IMR-90 (cell line): ENCODE measurements at regions not wholly inside any gene's neighbourhood (a gene's known extent, or its start where the extent isn't known, plus 50 kb on each side); places are given as distances from the start of the nearest gene placed in this dataset.

ENCODE experiments used
- ATAC-seq: fragments of 200-7000 bp; cut with Tn5 transposase; 2 replicates; pipeline ENCODE4 v1.9.1; 2020; ENCODE audit warnings: low read depth, mild to moderate bottlenecking, moderate library complexity
- BruUV-seq: library from RNA; stranded (reverse); fragments of 400-500 nt; replicated peaks from 2 replicates; lab custom pipeline; 2021; lab: Mats Ljungman, UMichigan
- CTCF ChIA-PET: fragments of 300-600 bp; formaldehyde crosslinking; extraction: SDS; loops from one replicate; lab custom pipeline; 2021; ENCODE audit warnings: antibody characterized with exemption; lab: Yijun Ruan, JAX
- POLR2A ChIA-PET: fragments of 300-600 bp; sonication (Branson Sonifier 250); formaldehyde crosslinking; loops from one replicate; lab custom pipeline; 2022; ENCODE audit warnings: antibody characterized with exemption; ENCODE audit not compliant: unreplicated experiment; lab: Charles Lee
- DNase-seq: peaks from one replicate; pipeline ENCODE4 v3.0.0; 2013
- H2AFZ ChIP-seq: replicated peaks from 2 replicates; pipeline ENCODE3; 2013; ENCODE audit warnings: low read length, mild to moderate bottlenecking; ENCODE audit not compliant: poor library complexity
- H2AK5ac ChIP-seq: 2 replicates; pipeline ENCODE4 v1.6.1; 2013; ENCODE audit warnings: low read depth, low read length, inconsistent platforms
- H2AK9ac ChIP-seq: replicated peaks from 2 replicates; pipeline ENCODE3; 2013; ENCODE audit warnings: mild to moderate bottlenecking, low read depth, low read length, moderate library complexity; ENCODE audit not compliant: poor library complexity
- H2BK120ac ChIP-seq: 2 replicates; pipeline ENCODE4 v1.6.1; 2013; ENCODE audit warnings: low read depth, low read length, inconsistent platforms
- H2BK15ac ChIP-seq: 3 replicates; pipeline ENCODE4 v1.6.1; 2013; ENCODE audit warnings: low read depth, low read length, inconsistent platforms
- H2BK20ac ChIP-seq: 2 replicates; pipeline ENCODE4 v1.6.1; 2013; ENCODE audit warnings: low read depth, mild to moderate bottlenecking, inconsistent platforms, low read length, moderate library complexity
- H2BK5ac ChIP-seq: 2 replicates; pipeline ENCODE4 v1.6.1; 2013; ENCODE audit warnings: mild to moderate bottlenecking, low read depth, low read length, inconsistent platforms; ENCODE audit not compliant: poor library complexity, severe bottlenecking
- H3K14ac ChIP-seq: replicated peaks from 2 replicates; pipeline ENCODE4 v1.6.1; 2013; ENCODE audit warnings: low read depth, low read length, inconsistent platforms
- H3K18ac ChIP-seq: 2 replicates; pipeline ENCODE4 v1.6.1; 2013; ENCODE audit warnings: low read depth, low read length, control low read depth
- H3K23ac ChIP-seq: 2 replicates; pipeline ENCODE4 v1.6.1; 2013; ENCODE audit warnings: low read depth, low read length, inconsistent platforms
- H3K27ac ChIP-seq: 2 replicates; pipeline ENCODE4 v1.5.1; 2013; ENCODE audit warnings: mild to moderate bottlenecking, control low read depth, low read length; ENCODE audit not compliant: insufficient read depth
- H3K27me3 ChIP-seq: 2 replicates; pipeline ENCODE4 v1.6.1; 2013; ENCODE audit warnings: low read length; ENCODE audit not compliant: control insufficient read depth, insufficient read depth
- H3K36me3 ChIP-seq: 2 replicates; pipeline ENCODE4 v1.6.1; 2013; ENCODE audit warnings: low read length, mixed read lengths; ENCODE audit not compliant: control insufficient read depth, insufficient read depth
- H3K4ac ChIP-seq: 2 replicates; pipeline ENCODE4 v1.6.1; 2013; ENCODE audit warnings: low read depth, low read length, inconsistent platforms
- H3K4me1 ChIP-seq: 2 replicates; pipeline ENCODE4 v1.6.1; 2013; ENCODE audit warnings: low read length, mixed read lengths; ENCODE audit not compliant: control insufficient read depth, insufficient read depth
- H3K4me2 ChIP-seq: 2 replicates; pipeline ENCODE4 v1.6.1; 2013; ENCODE audit warnings: low read depth, mild to moderate bottlenecking, control low read depth, low read length, moderate library complexity
- H3K4me3 ChIP-seq: 2 replicates; pipeline ENCODE4 v1.5.1; 2013; ENCODE audit warnings: low read depth, mild to moderate bottlenecking, control low read depth, low read length, moderate library complexity; ENCODE audit not compliant: insufficient read depth
- H3K56ac ChIP-seq: 2 replicates; pipeline ENCODE4 v1.6.1; 2013; ENCODE audit warnings: low read length, inconsistent platforms; ENCODE audit not compliant: insufficient read depth; ENCODE audit errors: extremely low read depth
- H3K79me1 ChIP-seq, 2 experiments: 2 replicates each; pipeline ENCODE4 v1.6.1; 2013; ENCODE audit warnings: low read length in 2 of 2, inconsistent platforms in 1 of 2, low read depth in 1 of 2
- H3K9ac ChIP-seq: 2 replicates; pipeline ENCODE4 v1.6.1; 2013; ENCODE audit warnings: low read depth, low read length, control low read depth
- H3K9me1 ChIP-seq: 2 replicates; pipeline ENCODE4 v1.6.1; 2013; ENCODE audit warnings: low read length, inconsistent platforms; ENCODE audit not compliant: insufficient read depth
- H3K9me3 ChIP-seq: 2 replicates; pipeline ENCODE4 v1.6.1; 2013; ENCODE audit warnings: low read length; ENCODE audit not compliant: control insufficient read depth, insufficient read depth
- H4K20me1 ChIP-seq: 2 replicates; pipeline ENCODE4 v1.6.1; 2013; ENCODE audit warnings: low read length, inconsistent platforms; ENCODE audit not compliant: insufficient read depth
- H4K5ac ChIP-seq: 2 replicates; pipeline ENCODE4 v1.6.1; 2013; ENCODE audit warnings: mild to moderate bottlenecking, low read depth, low read length, control low read depth
- H4K8ac ChIP-seq, 2 experiments: 2 replicates each; pipeline ENCODE4 v1.6.1; 2013; ENCODE audit warnings: low read depth in 2 of 2, low read length in 2 of 2, control low read depth in 1 of 2, inconsistent platforms in 1 of 2
- H4K91ac ChIP-seq: 2 replicates; pipeline ENCODE4 v1.6.1; 2013; ENCODE audit warnings: low read depth, low read length, inconsistent platforms; ENCODE audit not compliant: insufficient read depth
- BHLHE40 ChIP-seq: fragments of 150-350 bp; IDR thresholded peaks from 2 replicates; pipeline ENCODE4 v1.6.1; 2016; ENCODE audit warnings: mild to moderate bottlenecking, low read depth, low read length
- CEBPB ChIP-seq: IDR thresholded peaks from 2 replicates; pipeline ENCODE4 v1.6.1; 2012; ENCODE audit warnings: low read depth, low read length, improper control_type of control experiment
- ELK1 ChIP-seq: fragments of 150-350 bp; IDR thresholded peaks from 2 replicates; pipeline ENCODE4 v1.6.1; 2016; ENCODE audit warnings: low read depth, mild to moderate bottlenecking, low read length, moderate library complexity, borderline replicate concordance
- FOS ChIP-seq: fragments of 150-350 bp; IDR thresholded peaks from 2 replicates; pipeline ENCODE4 v1.6.1; 2016; ENCODE audit warnings: low read depth, low read length
- MAFK ChIP-seq: IDR thresholded peaks from 2 replicates; pipeline ENCODE4 v1.6.1; 2012; ENCODE audit warnings: low read depth, low read length, improper control_type of control experiment
- MAZ ChIP-seq: IDR thresholded peaks from 2 replicates; pipeline ENCODE4 v1.6.1; 2012; ENCODE audit warnings: low read depth, mild to moderate bottlenecking, low read length, improper control_type of control experiment, moderate library complexity, borderline replicate concordance
- MXI1 ChIP-seq: IDR thresholded peaks from 2 replicates; pipeline ENCODE4 v1.6.1; 2012; ENCODE audit warnings: low read depth, mild to moderate bottlenecking, low read length, moderate library complexity, borderline replicate concordance
- NFE2L2 ChIP-seq: fragments of 150-350 bp; IDR thresholded peaks from 2 replicates; pipeline ENCODE4 v1.6.1; 2016; ENCODE audit warnings: low read depth, mild to moderate bottlenecking, low read length
- POLR2A ChIP-seq: IDR thresholded peaks from 2 replicates; pipeline ENCODE4 v1.6.1; 2012; ENCODE audit warnings: mild to moderate bottlenecking, low read depth, low read length
- RAD21 ChIP-seq: IDR thresholded peaks from 2 replicates; pipeline ENCODE4 v1.6.1; 2012; ENCODE audit warnings: low read length, improper control_type of control experiment
- RCOR1 ChIP-seq: IDR thresholded peaks from 2 replicates; pipeline ENCODE4 v1.6.1; 2012; ENCODE audit warnings: mild to moderate bottlenecking, low read length, improper control_type of control experiment; ENCODE audit not compliant: insufficient replicate concordance
- RFX5 ChIP-seq: IDR thresholded peaks from 2 replicates; pipeline ENCODE4 v1.8.0; 2012; ENCODE audit warnings: low read depth, mild to moderate bottlenecking, low read length, moderate library complexity
- WGBS, 2 experiments: methylation state at CpG; one replicate each; pipeline versions ENCODE4 v1.1.5 to v1.1.7; 2013; ENCODE audit warnings: missing lambda C conversion rate in 2 of 2; ENCODE audit not compliant: insufficient read length in 1 of 2; ENCODE audit errors: extremely low coverage in 2 of 2; 5-methylcytosine and 5-hydroxymethylcytosine counted together
- dilution Hi-C: fragments of 300-500 bp; cut with HindIII; formaldehyde crosslinking; loops from one replicate; pipeline ENCODE4 v1.14.3; 2018; ENCODE audit warnings: low sequenced_read_pairs; ENCODE audit not compliant: unreplicated experiment
- in situ Hi-C: fragments of 300-500 bp; cut with MboI; formaldehyde crosslinking; loops from 3 replicates; pipeline ENCODE4 v1.14.3; 2019; ENCODE audit warnings: low sequenced_read_pairs, inconsistent platforms, mixed read lengths
- intact Hi-C: fragments of 100-400 bp; cut with micrococcal nuclease; formaldehyde crosslinking; loops from 2 replicates; pipeline ENCODE4 v1.10.0; 2022
- TF ChIP-seq, protein P1 (sequence below): fragments of 150-350 bp; IDR thresholded peaks from 2 replicates; pipeline ENCODE4 v1.6.1; 2017; ENCODE audit warnings: mild to moderate bottlenecking, antibody characterized with exemption, low read length, low read depth

DNA sequence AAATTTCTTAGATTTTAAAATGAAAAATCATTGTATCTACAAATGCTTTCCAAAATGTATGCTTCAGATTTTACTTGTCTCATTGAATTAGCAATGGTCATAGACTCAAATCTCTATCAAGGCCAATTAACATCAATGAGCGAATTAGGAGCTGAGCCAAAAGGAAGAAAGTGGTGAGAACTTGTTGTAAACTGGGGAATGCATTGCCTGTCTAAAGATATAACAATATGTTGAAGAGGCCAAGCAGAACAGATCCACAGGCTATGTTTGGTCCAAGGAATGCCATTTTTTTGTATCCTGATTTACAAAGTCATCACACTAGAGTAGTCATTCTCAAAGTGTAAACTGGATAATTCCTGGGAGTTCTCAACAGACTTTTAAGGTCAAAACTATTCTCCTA lies 370.7 kb downstream of the GJA1 start:
- no peak overlapping the region for H4K5ac ChIP-seq
- no peak overlapping the region for H3K9ac ChIP-seq
- no peak for ATAC-seq
- H3K36me3 ChIP-seq: no peaks in the 10 kb centered on the region
- H2BK120ac ChIP-seq: no peak overlapping the region
- H3K79me1 ChIP-seq: no peaks in the 10 kb centered on the region
- H3K9me3 ChIP-seq: peaks cover 2% of the 10 kb centered on the region
- no peaks in the 10 kb centered on the region for H3K27me3 ChIP-seq
- ChIA-PET POLR2A (interaction anchor here (0.5 kb wide), 1 partner anchor 221 kb away, joined by 5 read pairs; no protein-coding TSS in a partner anchor), CTCF (no interaction called here)
- no peaks in the 10 kb centered on the region for H4K20me1 ChIP-seq
- H3K4me3 ChIP-seq: no peak overlapping the region
- no TSS peak for BruUV-seq
- no peak overlapping the region for H3K56ac ChIP-seq
- no peak overlapping the region for H2BK15ac ChIP-seq
- H3K4ac ChIP-seq: no peak overlapping the region
- H2BK20ac ChIP-seq: no peak overlapping the region
- no peak overlapping the region for H3K18ac ChIP-seq
- intact Hi-C loops: no loop called here
- no peak for DNase-seq
- no peak overlapping the region for H2AK9ac ChIP-seq
- TF ChIP-seq BHLHE40: no peak
- TF ChIP-seq POLR2A: no peak
- TF ChIP-seq NFE2L2: no peak
- no peak for TF ChIP-seq CEBPB
- no peak for TF ChIP-seq RAD21
- no peak for TF ChIP-seq ELK1
- no peak for TF ChIP-seq MAFK
- no peak for TF ChIP-seq RFX5
- no peak for TF ChIP-seq RCOR1
- no peak for TF ChIP-seq FOS
- no peak for TF ChIP-seq MXI1
- no peak for TF ChIP-seq MAZ
- TF ChIP-seq, protein P1, sequence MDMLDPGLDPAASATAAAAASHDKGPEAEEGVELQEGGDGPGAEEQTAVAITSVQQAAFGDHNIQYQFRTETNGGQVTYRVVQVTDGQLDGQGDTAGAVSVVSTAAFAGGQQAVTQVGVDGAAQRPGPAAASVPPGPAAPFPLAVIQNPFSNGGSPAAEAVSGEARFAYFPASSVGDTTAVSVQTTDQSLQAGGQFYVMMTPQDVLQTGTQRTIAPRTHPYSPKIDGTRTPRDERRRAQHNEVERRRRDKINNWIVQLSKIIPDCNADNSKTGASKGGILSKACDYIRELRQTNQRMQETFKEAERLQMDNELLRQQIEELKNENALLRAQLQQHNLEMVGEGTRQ: no peak
- no CpG with 5 or more reads among the region's 1 CpG for WGBS, 2 experiments
- in situ Hi-C loops: no loop called here
- no peak overlapping the region for H3K4me2 ChIP-seq
- no peak overlapping the region for H3K23ac ChIP-seq
- peaks cover 8% of the 10 kb centered on the region for H3K4me1 ChIP-seq
- no peak overlapping the region for H2AFZ ChIP-seq
- dilution Hi-C loops: no loop called here
- H4K8ac ChIP-seq: no peak overlapping the region
- H3K9me1 ChIP-seq: peaks cover 2% of the 10 kb centered on the region; the same call in 1 of the 2 replicates
- H2BK5ac ChIP-seq: no peak overlapping the region
- no peak overlapping the region for H2AK5ac ChIP-seq
- no peak overlapping the region for H3K27ac ChIP-seq
- H4K91ac ChIP-seq: no peak overlapping the region
- H3K14ac ChIP-seq: no peak overlapping the region
